Dermis blood vessel endothelial cell (primary cell): ENCODE measurements at regions not wholly inside any gene's neighbourhood (a gene's known extent, or its start where the extent isn't known, plus 50 kb on each side); places are given as distances from the start of the nearest gene placed in this dataset.
A peak's percentile ranks its signal among the peaks of the same experiment; 100 is the strongest.

ENCODE experiments used
- DNase-seq: peaks from one replicate; pipeline ENCODE4 v3.0.0; 2010

- DNase-seq, result no peak
These were observed 238.2 kb downstream of the TLE4 start for GRCh38 chr9:79809931-79810330.

GRCh38 chr9:79809316-79809876 is 237.6 kb downstream of the TLE4 start:
- DNase-seq, result no peak

GRCh38 chr9:79807971-79808370 is 236.2 kb downstream of the TLE4 start:
- no peak for DNase-seq

GRCh38 chr9:79806086-79806485 is 234.3 kb downstream of the TLE4 start:
- no peak for DNase-seq

GRCh38 chr9:79801459-79801858 is 229.7 kb downstream of the TLE4 start:
- peak; percentile 19 for DNase-seq

GRCh38 chr9:79800578-79800977 is 228.8 kb downstream of the TLE4 start:
- no peak for DNase-seq

- no peak for DNase-seq
These were observed 228.0 kb downstream of the TLE4 start for GRCh38 chr9:79799691-79800335.

- DNase-seq, result no peak
These were observed 226.7 kb downstream of the TLE4 start for GRCh38 chr9:79798450-79798849.

- DNase-seq, result no peak
These were observed 224.6 kb downstream of the TLE4 start for GRCh38 chr9:79796411-79796810.

- no peak for DNase-seq
These were observed 216.9 kb downstream of the TLE4 start for GRCh38 chr9:79788662-79789061.

GRCh38 chr9:79781263-79781662 is 209.5 kb downstream of the TLE4 start:
- DNase-seq, result no peak

GRCh38 chr9:79780559-79780958 is 208.8 kb downstream of the TLE4 start:
- DNase-seq, result no peak

GRCh38 chr9:79779901-79780300 is 208.1 kb downstream of the TLE4 start:
- DNase-seq, result no peak

GRCh38 chr9:79778581-79778980 is 206.8 kb downstream of the TLE4 start:
- DNase-seq, result no peak

GRCh38 chr9:79776581-79776980 is 204.8 kb downstream of the TLE4 start:
- DNase-seq, result no peak
